Panc1 (cell line): ENCODE measurements at regions not wholly inside any gene's neighbourhood (a gene's known extent, or its start where the extent isn't known, plus 50 kb on each side); places are given as distances from the start of the nearest gene placed in this dataset.
A peak's percentile ranks its signal among the peaks of the same experiment; 100 is the strongest.

ENCODE experiments used
- ATAC-seq: fragments of 200-7000 bp; cut with Tn5 transposase; 2 replicates; pipeline ENCODE4 v1.9.1; 2020; ENCODE audit warnings: mild to moderate bottlenecking, moderate library complexity
- BruUV-seq: library from RNA; stranded (reverse); fragments of 400-500 nt; replicated peaks from 2 replicates; lab custom pipeline; 2021; lab: Mats Ljungman, UMichigan
- CTCF ChIA-PET: fragments of 300-600 bp; sonication (Branson Sonifier 250); formaldehyde crosslinking; loops from one replicate; lab custom pipeline; 2022; ENCODE audit warnings: antibody characterized with exemption; lab: Charles Lee
- POLR2A ChIA-PET: fragments of 300-600 bp; sonication (Branson Sonifier 250); formaldehyde crosslinking; loops from one replicate; lab custom pipeline; 2022; ENCODE audit warnings: antibody characterized with exemption; lab: Charles Lee
- DNase-seq: peaks from one replicate; pipeline ENCODE4 v3.0.0-alpha.2; 2010; ENCODE audit warnings: low read depth, low spot score
- H3K27ac ChIP-seq: 2 replicates; pipeline ENCODE4 v1.5.1; 2011; ENCODE audit warnings: mild to moderate bottlenecking, low read length, inconsistent platforms
- H3K27me3 ChIP-seq: fragments of 200-500 bp; sonication (Bioruptor generic); 2 replicates; pipeline ENCODE4 v1.6.0; 2014; ENCODE audit warnings: low read length, inconsistent platforms; ENCODE audit not compliant: control insufficient read depth, insufficient read depth
- H3K36me3 ChIP-seq: fragments of 200-500 bp; sonication (Bioruptor generic); 2 replicates; pipeline ENCODE4 v1.5.1; 2014; ENCODE audit warnings: inconsistent platforms, mild to moderate bottlenecking, low read length, moderate library complexity; ENCODE audit not compliant: control insufficient read depth, insufficient read depth
- H3K4me1 ChIP-seq: 2 replicates; pipeline ENCODE4 v1.5.1; 2011; ENCODE audit warnings: inconsistent platforms, mild to moderate bottlenecking, low read length, moderate library complexity; ENCODE audit not compliant: control insufficient read depth, insufficient read depth
- H3K4me3 ChIP-seq, 2 experiments: 2 replicates each; pipeline ENCODE4 v1.5.1; 2011 to 2012; ENCODE audit warnings: low read depth in 2 of 2, low read length in 2 of 2, mild to moderate bottlenecking in 2 of 2, inconsistent platforms in 1 of 2, moderate library complexity in 1 of 2
- H3K9me3 ChIP-seq: fragments of 200-500 bp; sonication (Bioruptor generic); 2 replicates; pipeline ENCODE4 v1.5.1; 2014; ENCODE audit warnings: low read depth, mild to moderate bottlenecking, inconsistent platforms, low read length, moderate library complexity; ENCODE audit not compliant: control insufficient read depth, insufficient read depth
- CTCF ChIP-seq: fragments of 450-650 bp; IDR thresholded peaks from 2 replicates; pipeline ENCODE4 v1.5.1; 2017; ENCODE audit warnings: mild to moderate bottlenecking
- POLR2AphosphoS5 ChIP-seq: IDR thresholded peaks from 2 replicates; pipeline ENCODE4 v1.6.1; 2012; ENCODE audit warnings: mild to moderate bottlenecking, low read depth, low read length, moderate library complexity
- REST ChIP-seq, 2 experiments: IDR thresholded peaks; 2 replicates each; pipeline ENCODE4 v1.6.1; 2011 to 2012; ENCODE audit warnings: low read depth in 2 of 2, control low read depth in 1 of 2, low read length in 1 of 2, mild to moderate bottlenecking in 1 of 2, moderate library complexity in 1 of 2; ENCODE audit not compliant: insufficient read depth in 1 of 2
- SIN3A ChIP-seq: IDR thresholded peaks from 2 replicates; pipeline ENCODE4 v1.6.1; 2012; ENCODE audit warnings: low read depth, mild to moderate bottlenecking, low read length, moderate library complexity, borderline replicate concordance; ENCODE audit not compliant: insufficient read depth
- TCF7L2 ChIP-seq: IDR thresholded peaks from 2 replicates; pipeline ENCODE4 v1.6.1; 2011; ENCODE audit warnings: mild to moderate bottlenecking, low read depth, low read length, inconsistent platforms
- in situ Hi-C: cut with HindIII; loops from 2 replicates; pipeline ENCODE4 v1.10.0; 2016; ENCODE audit warnings: low sequenced_read_pairs, low pct_unique_long_range_greater_than_20kb
- intact Hi-C: fragments of 100-400 bp; cut with micrococcal nuclease; formaldehyde crosslinking; loops from one replicate; pipeline ENCODE4 v1.10.0; 2022; ENCODE audit not compliant: unreplicated experiment

- Histone ChIP-seq H3K36me3 (no peaks in the 10 kb centered on the region), H3K4me3 (no peak overlapping the region), H3K27me3 (no peaks in the 10 kb centered on the region), H3K27ac (peak overlapping the region; percentile 2; the same call in 1 of the 2 replicates), H3K4me1 (peaks cover 16% of the 10 kb centered on the region), H3K9me3 (no peaks in the 10 kb centered on the region)
- ATAC-seq, result no peak
- TF ChIP-seq CTCF (no peak), SIN3A (no peak), POLR2AphosphoS5 (no peak), REST (IDR thresholded peaks at IDR 0.05; ENCODE audit: insufficient read depth in 1 of 2, low read depth in 2 of 2, low read length in 1 of 2) (no peak), TCF7L2 (no peak)
- DNase-seq, result no peak
- ChIA-PET POLR2A (no interaction called here), CTCF (interaction anchor here (0.6 kb wide), 1 partner anchor 338 kb away, joined by 3 read pairs; no protein-coding TSS in a partner anchor)
- intact Hi-C loops (no loop called here), in situ Hi-C loops (no loop called here)
- no TSS peak for BruUV-seq
Observed at GRCh38 chr15:66957431-66957720, 108.0 kb upstream of the SMAD3 start.

- Histone ChIP-seq H3K9me3 (no peaks in the 10 kb centered on the region), H3K4me3 (no peak overlapping the region), H3K36me3 (no peaks in the 10 kb centered on the region), H3K4me1 (peaks cover 16% of the 10 kb centered on the region), H3K27me3 (no peaks in the 10 kb centered on the region), H3K27ac (peak overlapping the region; percentile 30)
- DNase-seq, result no peak
- no TSS peak for BruUV-seq
- ChIA-PET CTCF (no interaction called here), POLR2A (interaction anchor here (0.7 kb wide), 1 partner anchor 577 kb away, joined by 3 read pairs; no protein-coding TSS in a partner anchor)
- intact Hi-C loops, result no loop called here
- in situ Hi-C loops, result no loop called here
- ATAC-seq, result no peak
- TF ChIP-seq SIN3A (no peak), CTCF (no peak), TCF7L2 (no peak), REST (IDR thresholded peaks at IDR 0.05; ENCODE audit: insufficient read depth in 1 of 2, low read depth in 2 of 2, low read length in 1 of 2) (no peak), POLR2AphosphoS5 (no peak)
Observed at GRCh38 chr15:66959066-66959465, 106.3 kb upstream of the SMAD3 start.
